ENCODE measurements at regions not wholly inside any gene's neighbourhood (a gene's known extent, or its start where the extent isn't known, plus 50 kb on each side); places are given as distances from the start of the nearest gene placed in this dataset.
"Not testable (repeated sequence)": the region's sequence is repeated elsewhere in the genome, so short reads cannot be mapped to it uniquely, and the experiment has no call there.

DNA sequence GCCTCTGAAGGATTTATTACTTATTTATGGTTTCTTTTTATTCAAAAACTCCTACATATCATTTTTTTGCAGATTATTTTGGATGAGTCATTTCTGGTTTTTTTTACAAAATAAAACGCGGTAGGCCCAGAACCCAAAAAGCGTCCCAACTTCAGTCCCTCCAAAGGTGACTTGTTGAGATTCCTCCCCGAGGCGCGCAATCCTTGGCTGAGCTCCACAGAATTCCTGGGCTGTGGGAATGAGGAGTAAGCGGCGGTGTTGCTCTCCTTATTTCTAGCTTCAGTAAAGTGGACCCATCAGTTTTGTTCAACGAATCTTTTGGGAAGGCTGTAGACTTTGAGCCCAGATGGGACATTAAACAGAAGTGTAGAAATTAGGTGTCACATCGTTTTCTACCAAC, 67.0 kb upstream of the RMP24 start:
- H3K9me2 ChIP-seq (replicated peaks; ENCODE audit: low read depth, low read length) = no peaks in the 10 kb centered on the region
- H3F3A ChIP-seq (ENCODE audit: low read depth) = no peaks in the 10 kb centered on the region
- no peak overlapping the region for H2AFZ ChIP-seq (ENCODE audit: low read length)
- TF ChIP-seq, protein P1, sequence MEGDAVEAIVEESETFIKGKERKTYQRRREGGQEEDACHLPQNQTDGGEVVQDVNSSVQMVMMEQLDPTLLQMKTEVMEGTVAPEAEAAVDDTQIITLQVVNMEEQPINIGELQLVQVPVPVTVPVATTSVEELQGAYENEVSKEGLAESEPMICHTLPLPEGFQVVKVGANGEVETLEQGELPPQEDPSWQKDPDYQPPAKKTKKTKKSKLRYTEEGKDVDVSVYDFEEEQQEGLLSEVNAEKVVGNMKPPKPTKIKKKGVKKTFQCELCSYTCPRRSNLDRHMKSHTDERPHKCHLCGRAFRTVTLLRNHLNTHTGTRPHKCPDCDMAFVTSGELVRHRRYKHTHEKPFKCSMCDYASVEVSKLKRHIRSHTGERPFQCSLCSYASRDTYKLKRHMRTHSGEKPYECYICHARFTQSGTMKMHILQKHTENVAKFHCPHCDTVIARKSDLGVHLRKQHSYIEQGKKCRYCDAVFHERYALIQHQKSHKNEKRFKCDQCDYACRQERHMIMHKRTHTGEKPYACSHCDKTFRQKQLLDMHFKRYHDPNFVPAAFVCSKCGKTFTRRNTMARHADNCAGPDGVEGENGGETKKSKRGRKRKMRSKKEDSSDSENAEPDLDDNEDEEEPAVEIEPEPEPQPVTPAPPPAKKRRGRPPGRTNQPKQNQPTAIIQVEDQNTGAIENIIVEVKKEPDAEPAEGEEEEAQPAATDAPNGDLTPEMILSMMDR (conservative IDR thresholded peaks at IDR 0.05; ENCODE audit: low read length) = no peak
- TF ChIP-seq EZH2phosphoT487 (IDR thresholded peaks at IDR 0.05; ENCODE audit: borderline replicate concordance) = no peak
- no peak overlapping the region for H3K4me2 ChIP-seq (ENCODE audit: low read depth, low read length, poor library complexity, severe bottlenecking)
- H3K9me3 ChIP-seq (ENCODE audit: insufficient read depth, low read depth, low read length) = no peaks in the 10 kb centered on the region
- no peak overlapping the region for H3K9ac ChIP-seq (ENCODE audit: low read depth, low read length, poor library complexity, severe bottlenecking)
- H3K4me1 ChIP-seq (ENCODE audit: insufficient read depth, low read length, poor library complexity, severe bottlenecking) = no peaks in the 10 kb centered on the region
- H3K36me3 ChIP-seq (ENCODE audit: insufficient read depth, low read length) = no peaks in the 10 kb centered on the region
- H3K4me3 ChIP-seq (ENCODE audit: low read length, poor library complexity, severe bottlenecking) = no peak overlapping the region
- no peaks in the 10 kb centered on the region for H4K20me1 ChIP-seq (ENCODE audit: insufficient read depth, low read length, poor library complexity, severe bottlenecking)
- H3K79me2 ChIP-seq (ENCODE audit: insufficient read depth, low read length) = no peaks in the 10 kb centered on the region
- no peaks in the 10 kb centered on the region for H3K27me3 ChIP-seq (ENCODE audit: insufficient read depth, low read length, poor library complexity, severe bottlenecking)

DNA sequence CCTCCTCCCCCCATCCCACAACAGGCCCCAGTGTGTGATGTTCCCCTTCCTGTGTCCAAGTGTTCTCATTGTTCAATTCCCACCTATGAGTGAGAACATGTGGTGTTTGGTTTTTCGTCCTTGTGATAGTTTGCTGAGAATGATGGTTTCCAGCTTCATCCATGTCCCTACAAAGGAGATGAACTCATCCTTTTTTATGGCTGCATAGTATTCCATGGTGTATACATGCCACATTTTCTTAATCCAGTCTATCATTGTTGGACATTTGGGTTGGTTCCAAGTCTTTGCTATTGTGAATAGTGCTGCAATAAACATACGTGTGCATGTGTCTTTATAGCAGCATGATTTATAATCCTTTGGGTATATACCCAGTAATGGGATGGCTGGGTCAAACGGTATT, 66.2 kb upstream of the RMP24 start:
- not testable (repeated sequence) for H3K4me2 ChIP-seq (ENCODE audit: low read depth, low read length, poor library complexity, severe bottlenecking); H2AFZ ChIP-seq (ENCODE audit: low read length); H3K4me1 ChIP-seq (ENCODE audit: insufficient read depth, low read length, poor library complexity, severe bottlenecking)

DNA sequence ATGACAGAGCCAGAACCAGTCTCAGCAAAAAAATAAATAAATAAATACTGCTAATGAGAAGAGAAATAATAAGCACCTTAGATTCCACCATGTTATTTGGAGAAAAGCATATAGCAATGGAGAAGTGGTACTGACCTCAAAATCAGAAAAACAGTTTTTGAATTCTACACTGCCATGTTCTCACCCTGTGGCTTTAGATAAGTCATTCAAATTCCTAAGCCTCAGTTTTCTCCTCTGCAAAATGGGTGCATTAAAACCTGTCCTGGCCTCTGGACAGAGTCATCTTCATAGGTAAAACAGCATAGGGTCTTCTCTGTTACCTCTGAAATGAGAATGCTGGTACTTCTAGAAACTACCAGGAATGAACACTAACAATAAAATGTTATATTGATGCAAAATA, 62.2 kb upstream of the RMP24 start:
- no peaks in the 10 kb centered on the region for H3K36me3 ChIP-seq (ENCODE audit: insufficient read depth, low read length)

More for the DNA sequence above, 66.2 kb upstream of the RMP24 start:
- not testable (repeated sequence) for H3K9ac ChIP-seq (ENCODE audit: low read depth, low read length, poor library complexity, severe bottlenecking); H3K9me3 ChIP-seq (ENCODE audit: insufficient read depth, low read depth, low read length); H3K9me2 ChIP-seq (replicated peaks; ENCODE audit: low read depth, low read length); H3K79me2 ChIP-seq (ENCODE audit: insufficient read depth, low read length); H3K36me3 ChIP-seq (ENCODE audit: insufficient read depth, low read length); H3K4me3 ChIP-seq (ENCODE audit: low read length, poor library complexity, severe bottlenecking); H3F3A ChIP-seq (ENCODE audit: low read depth); H4K20me1 ChIP-seq (ENCODE audit: insufficient read depth, low read length, poor library complexity, severe bottlenecking); H3K27me3 ChIP-seq (ENCODE audit: insufficient read depth, low read length, poor library complexity, severe bottlenecking)

DNA sequence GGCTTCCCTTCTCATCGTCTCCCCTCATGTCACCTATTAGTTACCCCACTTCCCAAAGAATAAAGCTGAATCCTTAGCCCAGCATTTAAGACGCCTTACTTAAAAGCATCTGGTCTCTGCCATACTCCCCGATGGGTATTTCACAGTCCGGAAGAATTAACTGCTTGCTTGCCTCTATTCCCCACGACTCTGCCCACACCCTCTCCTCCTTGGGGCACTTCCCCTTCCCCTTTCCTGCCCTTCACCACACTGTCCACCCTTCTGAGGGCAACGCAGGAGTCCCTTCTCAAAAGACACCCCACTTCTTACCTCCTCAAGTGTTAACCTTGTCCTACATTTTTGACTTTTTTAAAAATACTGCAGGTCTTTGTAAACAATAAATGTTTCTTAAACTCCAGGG, 60.1 kb upstream of the RMP24 start:
- no peaks in the 10 kb centered on the region for H4K20me1 ChIP-seq (ENCODE audit: insufficient read depth, low read length, poor library complexity, severe bottlenecking)
- H3K9ac ChIP-seq (ENCODE audit: low read depth, low read length, poor library complexity, severe bottlenecking) = no peak overlapping the region
- no peaks in the 10 kb centered on the region for H3K27me3 ChIP-seq (ENCODE audit: insufficient read depth, low read length, poor library complexity, severe bottlenecking)
- no peaks in the 10 kb centered on the region for H3K36me3 ChIP-seq (ENCODE audit: insufficient read depth, low read length)
- H3K4me1 ChIP-seq (ENCODE audit: insufficient read depth, low read length, poor library complexity, severe bottlenecking) = no peaks in the 10 kb centered on the region
- no peaks in the 10 kb centered on the region for H3K9me3 ChIP-seq (ENCODE audit: insufficient read depth, low read depth, low read length)
- no peaks in the 10 kb centered on the region for H3F3A ChIP-seq (ENCODE audit: low read depth)
- no peak overlapping the region for H3K4me2 ChIP-seq (ENCODE audit: low read depth, low read length, poor library complexity, severe bottlenecking)
- H3K4me3 ChIP-seq (ENCODE audit: low read length, poor library complexity, severe bottlenecking) = no peak overlapping the region
- no peak overlapping the region for H2AFZ ChIP-seq (ENCODE audit: low read length)
- TF ChIP-seq EZH2phosphoT487 (IDR thresholded peaks at IDR 0.05; ENCODE audit: borderline replicate concordance) = no peak
- TF ChIP-seq, protein P1 (conservative IDR thresholded peaks at IDR 0.05; ENCODE audit: low read length) = no peak
- H3K9me2 ChIP-seq (replicated peaks; ENCODE audit: low read depth, low read length) = no peaks in the 10 kb centered on the region
- H3K79me2 ChIP-seq (ENCODE audit: insufficient read depth, low read length) = no peaks in the 10 kb centered on the region

More for the DNA sequence above, 62.2 kb upstream of the RMP24 start:
- Histone ChIP-seq H3K9ac (ENCODE audit: low read depth, low read length, poor library complexity, severe bottlenecking) (no peak overlapping the region), H4K20me1 (ENCODE audit: insufficient read depth, low read length, poor library complexity, severe bottlenecking) (no peaks in the 10 kb centered on the region), H3K9me2 (replicated peaks; ENCODE audit: low read depth, low read length) (no peaks in the 10 kb centered on the region), H3K4me1 (ENCODE audit: insufficient read depth, low read length, poor library complexity, severe bottlenecking) (no peaks in the 10 kb centered on the region), H3K9me3 (ENCODE audit: insufficient read depth, low read depth, low read length) (no peaks in the 10 kb centered on the region), H3K79me2 (ENCODE audit: insufficient read depth, low read length) (no peaks in the 10 kb centered on the region), H3F3A (ENCODE audit: low read depth) (no peaks in the 10 kb centered on the region), H3K4me3 (ENCODE audit: low read length, poor library complexity, severe bottlenecking) (no peak overlapping the region), H3K4me2 (ENCODE audit: low read depth, low read length, poor library complexity, severe bottlenecking) (no peak overlapping the region), H3K27me3 (ENCODE audit: insufficient read depth, low read length, poor library complexity, severe bottlenecking) (no peaks in the 10 kb centered on the region), H2AFZ (ENCODE audit: low read length) (no peak overlapping the region)
- TF ChIP-seq, protein P1 (conservative IDR thresholded peaks at IDR 0.05; ENCODE audit: low read length) = no peak
- TF ChIP-seq EZH2phosphoT487 (IDR thresholded peaks at IDR 0.05; ENCODE audit: borderline replicate concordance) = no peak
